Heart left ventricle (tissue), 16 donors: ENCODE measurements at regions not wholly inside any gene's neighbourhood (a gene's known extent, or its start where the extent isn't known, plus 50 kb on each side); places are given as distances from the start of the nearest gene placed in this dataset.

Experiments
- ATAC-seq, 4 donors: fragments of 200-7000 bp; cut with Tn5 transposase; one replicate each; pipeline ENCODE4 v1.9.1; 2020 to 2022; ENCODE audit warnings: moderate library complexity in 4 of 4, mild to moderate bottlenecking in 3 of 4, moderate number of reproducible peaks in 1 of 4
- DNase-seq, 5 donors: peaks; one replicate each; pipeline ENCODE4 v3.0.0-alpha.2; 2020
- H3K27ac ChIP-seq, 12 donors: fragments of 200-600 bp; sonication (generic) in 4 of 12; one replicate each; pipeline versions ENCODE4 v1.5.0 to v1.8.0; 2016 to 2022; ENCODE audit warnings: mild to moderate bottlenecking in 2 of 12
- H3K27me3 ChIP-seq, 9 donors: fragments of 200-600 bp; sonication (generic) in 2 of 9; one replicate each; pipeline versions ENCODE4 v1.5.1 to v1.8.0; 2016 to 2022; ENCODE audit warnings: mild to moderate bottlenecking in 3 of 9
- H3K36me3 ChIP-seq, 9 donors: fragments of 200-600 bp; sonication (generic) in 2 of 9; one replicate each; pipeline versions ENCODE4 v1.5.0 to v1.8.0; 2018 to 2022; ENCODE audit warnings: mild to moderate bottlenecking in 2 of 9
- H3K4me1 ChIP-seq, 12 donors: fragments of 200-600 bp; sonication (generic) in 4 of 12; one replicate each; pipeline versions ENCODE4 v1.5.0 to v1.8.0; 2016 to 2022; ENCODE audit warnings: mild to moderate bottlenecking in 3 of 12
- H3K4me3 ChIP-seq, 12 donors: fragments of 200-600 bp; sonication (generic) in 4 of 12; one replicate each; pipeline versions ENCODE4 v1.5.0 to v1.8.0; 2017 to 2022; ENCODE audit warnings: mild to moderate bottlenecking in 9 of 12, moderate library complexity in 4 of 12
- H3K9me3 ChIP-seq, 12 donors: fragments of 200-600 bp; sonication (generic) in 4 of 12; one replicate each; pipeline versions ENCODE4 v1.5.0 to v1.8.0; 2016 to 2022; ENCODE audit warnings: mild to moderate bottlenecking in 1 of 12
- CTCF ChIP-seq, 12 donors: fragments of 200-600 bp; sonication (generic) in 4 of 12; IDR thresholded peaks; one replicate each; pipeline versions ENCODE4 v1.5.0 to v1.8.0; 2018 to 2022; ENCODE audit warnings: antibody characterized with exemption in 12 of 12, mild to moderate bottlenecking in 5 of 12
- POLR2A ChIP-seq, 2 donors: fragments of 450-650 bp; IDR thresholded peaks; one replicate each; pipeline ENCODE4 v1.6.1; 2017; ENCODE audit warnings: antibody characterized with exemption in 2 of 2, mild to moderate bottlenecking in 2 of 2, moderate library complexity in 2 of 2
- WGBS, 4 donors: extraction: QIAGEN DNeasy Blood & Tissue Kit in 2 of 4; methylation state at CpG; one replicate each; pipeline versions ENCODE4 v1.1.5 to v1.1.7; 2013 to 2018; 5-methylcytosine and 5-hydroxymethylcytosine counted together
- intact Hi-C, 10 donors: fragments of 100-400 bp; cut with DNase I; formaldehyde crosslinking; loops; one replicate each; pipeline versions ENCODE4 v1.11.1 to v1.14.2; 2022
- donor health status: ischemic (EF 13 %, LVEDD 7.1; RV severe dilation, severe dysfunction).
- donor health status: healthy with polysubstance abuse.
- donor health status: DM: no; HTN: yes; CAD: no.
- donor health status: DM: no; HTN: no; CAD: no.
- donor health status: ischemic (EF 25% LVEDD 6.9; RV normal size, moderate dysfunction).
- donor health status: ischemic (EF 25% LVEDD 5.7; RV mildly dilated, moderate dysfunction).
- donor health status: healthy.
- donor health status: DM: yes; HTN: yes; CAD: no.
- donor health status: ischemic (EF 35%, LVEDD 5.7; RV mildly dilated, moderate dysfunction).
- donor health status: nonischemic (EF 11% LVEDD 7.7; RV severe dilation, severe dysfunction).
- donor health status: DM: yes; HTN: yes; CAD: no.
- donor health status: PGD.
- donor health status: ischemic (EF 29% LVEDD 5.4; RV normal size, mild dysfunction).
- donor health status: nonischemic (EF 23%, LVEDD 6.1; RV moderate dilation, normal function).

GRCh38 chr1:38444311-38444710, 397.7 kb upstream of the POU3F1 start:
- no peak for DNase-seq
- Histone ChIP-seq H3K4me1 (no peaks in the 10 kb centered on the region), H3K9me3 (peaks cover 0 to 32% (median 11%) of the 10 kb centered on the region in 12 donors), H3K27me3 (peaks cover 0 to 50% (median 19%) of the 10 kb centered on the region in 9 donors), H3K27ac (no peak overlapping the region), H3K4me3 (no peak overlapping the region), H3K36me3 (no peaks in the 10 kb centered on the region)
- WGBS, 4 donors: 50 to 57% (median 51%) methylated on average over 4 of the region's 4 CpGs
- intact Hi-C loops: no loop called here
- no peak for ATAC-seq
- TF ChIP-seq CTCF (IDR thresholded peaks at IDR 0.05) (no peak), POLR2A (IDR thresholded peaks at IDR 0.05) (no peak)

GRCh38 chr1:38440402-38440801, 393.8 kb upstream of the POU3F1 start:
- Histone ChIP-seq H3K36me3 (no peaks in the 10 kb centered on the region), H3K4me3 (no peak overlapping the region), H3K9me3 (peaks cover 0 to 32% (median 11%) of the 10 kb centered on the region in 12 donors), H3K27ac (no peak overlapping the region), H3K27me3 (peaks cover 0 to 29% (median 3%) of the 10 kb centered on the region in 9 donors), H3K4me1 (no peaks in the 10 kb centered on the region)
- intact Hi-C loops: no loop called here
- TF ChIP-seq POLR2A (IDR thresholded peaks at IDR 0.05) (no peak), CTCF (IDR thresholded peaks at IDR 0.05) (no peak)
- DNase-seq (no peak), ATAC-seq (no peak)

- Histone ChIP-seq H3K27me3 (peaks cover 0 to 9% (median 0%) of the 10 kb centered on the region in 9 donors), H3K4me3 (no peak overlapping the region), H3K36me3 (no peaks in the 10 kb centered on the region), H3K9me3 (peaks cover 0 to 24% (median 10%) of the 10 kb centered on the region in 12 donors), H3K4me1 (no peaks in the 10 kb centered on the region), H3K27ac (no peak overlapping the region)
- ATAC-seq: no peak
- TF ChIP-seq POLR2A (IDR thresholded peaks at IDR 0.05) (no peak), CTCF (IDR thresholded peaks at IDR 0.05) (no peak)
- 62 to 71% (median 67%) methylated on average over 4 of the region's 4 CpGs for WGBS, 4 donors
- no peak for DNase-seq
- intact Hi-C loops: no loop called here
Observed at GRCh38 chr1:38436749-38437148, 390.2 kb upstream of the POU3F1 start.

- TF ChIP-seq POLR2A (IDR thresholded peaks at IDR 0.05) (no peak), CTCF (IDR thresholded peaks at IDR 0.05) (no peak)
- no peak overlapping the region for H3K4me3 ChIP-seq
- no peaks in the 10 kb centered on the region for H3K4me1 ChIP-seq
- ATAC-seq: no peak
- WGBS, 4 donors: 76 to 84% (median 81%) methylated on average over 9 of the region's 9 CpGs
- H3K36me3 ChIP-seq: no peaks in the 10 kb centered on the region
- DNase-seq: no peak
- H3K27me3 ChIP-seq: peaks cover 0 to 9% (median 0%) of the 10 kb centered on the region in 9 donors
- H3K27ac ChIP-seq: no peak overlapping the region
- peaks cover 0 to 17% (median 7%) of the 10 kb centered on the region in 12 donors for H3K9me3 ChIP-seq
- intact Hi-C loops: no loop called here
Observed at GRCh38 chr1:38436006-38436405, 389.4 kb upstream of the POU3F1 start.
